HepG2 (cell line): ENCODE measurements at regions not wholly inside any gene's neighbourhood (a gene's known extent, or its start where the extent isn't known, plus 50 kb on each side); places are given as distances from the start of the nearest gene placed in this dataset.

Experiments
- ATAC-seq: fragments of 200-7000 bp; cut with Tn5 transposase; 3 replicates; pipeline ENCODE4 v1.9.1; 2020; ENCODE audit warnings: mild to moderate bottlenecking, moderate library complexity
- BruUV-seq: library from RNA; stranded (reverse); fragments of 400-500 nt; replicated peaks from 2 replicates; lab custom pipeline; 2021; lab: Mats Ljungman, UMichigan
- CTCF ChIA-PET: fragments of 300-600 bp; formaldehyde crosslinking; extraction: SDS; loops from one replicate; lab custom pipeline; 2021; ENCODE audit warnings: low total read pairs, inconsistent platforms, low intra/inter-chr PET ratio; lab: Yijun Ruan, JAX
- POLR2A ChIA-PET: fragments of 350-600 bp; sonication (Branson Sonifier 250); formaldehyde crosslinking; loops from one replicate; lab custom pipeline; 2020; ENCODE audit warnings: antibody characterized with exemption, inconsistent platforms; lab: Yijun Ruan, JAX
- DNase-seq: peaks from one replicate; pipeline ENCODE4 v3.0.0-alpha.2; 2015; ENCODE audit warnings: low spot score
- FAIRE-seq: peaks from 3 replicates; lab custom pipeline; 2011; peaks lifted over from hg19 to GRCh38; lab: Jason Lieb, UNC
- H2AFZ ChIP-seq: one replicate; pipeline ENCODE4 v1.6.1; 2011; ENCODE audit warnings: low read length, inconsistent platforms
- H3K27ac ChIP-seq: fragments of 300-600 bp; 3 replicates; pipeline ENCODE4 v1.8.0; 2011; ENCODE audit warnings: mixed run types, mild to moderate bottlenecking, mixed read lengths, low read length, inconsistent platforms; ENCODE audit not compliant: insufficient read depth; ENCODE audit errors: extremely low read length
- H3K27me3 ChIP-seq, 2 experiments: fragments of 200-600 bp in 1 of 2; 2 replicates in 1 of 2; 3 replicates in 1 of 2; pipeline versions ENCODE4 v1.6.0 to v1.8.0; 2011; ENCODE audit warnings: low read length in 2 of 2, mild to moderate bottlenecking in 2 of 2, moderate library complexity in 2 of 2, inconsistent platforms in 1 of 2; ENCODE audit not compliant: insufficient read depth in 2 of 2, control insufficient read depth in 1 of 2
- H3K36me3 ChIP-seq, 2 experiments: fragments of 200-600 bp in 1 of 2; replicated peaks in 1 of 2; 2 replicates in 1 of 2; 3 replicates in 1 of 2; pipeline versions ENCODE4 v1.5.1 to v1.8.0; 2011; ENCODE audit warnings: low read length in 2 of 2, inconsistent platforms in 1 of 2; ENCODE audit not compliant: insufficient read depth in 2 of 2, control insufficient read depth in 1 of 2
- H3K4me1 ChIP-seq: 2 replicates; pipeline ENCODE4 v1.5.1; 2012; ENCODE audit warnings: low read length, inconsistent platforms; ENCODE audit not compliant: insufficient read depth
- H3K4me2 ChIP-seq: 2 replicates; pipeline ENCODE4 v1.6.0; 2011; ENCODE audit warnings: low read depth, low read length, inconsistent platforms
- H3K4me3 ChIP-seq, 3 experiments: fragments of 200-600 bp in 1 of 3; sonication (generic), shearing (Covaris generic) in 1 of 3; replicated peaks in 1 of 3; 2 replicates each; pipeline ENCODE4 v1.5.1; 2011 to 2016; ENCODE audit warnings: low read length in 3 of 3, inconsistent platforms in 2 of 3, low read depth in 2 of 3, mild to moderate bottlenecking in 2 of 3, control low read depth in 1 of 3, mixed read lengths in 1 of 3; ENCODE audit not compliant: insufficient read depth in 1 of 3
- H3K79me2 ChIP-seq: one replicate; pipeline ENCODE4 v1.6.1; 2011; ENCODE audit warnings: low read length, inconsistent platforms; ENCODE audit not compliant: insufficient read depth
- H3K9ac ChIP-seq: 2 replicates; pipeline ENCODE4 v1.6.0; 2011; ENCODE audit warnings: mild to moderate bottlenecking, low read depth, low read length, inconsistent platforms; ENCODE audit not compliant: insufficient read depth
- H3K9me3 ChIP-seq: 2 replicates; pipeline ENCODE4 v1.5.1; 2012; ENCODE audit warnings: mild to moderate bottlenecking, low read length
- H4K20me1 ChIP-seq: 2 replicates; pipeline ENCODE4 v1.6.0; 2011; ENCODE audit warnings: inconsistent platforms, mild to moderate bottlenecking, low read length, moderate library complexity; ENCODE audit not compliant: insufficient read depth
- CBX1 ChIP-seq: IDR thresholded peaks from one replicate; pipeline ENCODE4 v1.6.1; 2016; ENCODE audit warnings: antibody characterized with exemption, low read depth
- CEBPB ChIP-seq: IDR thresholded peaks from 2 replicates; pipeline ENCODE4 v1.6.1; 2011; ENCODE audit warnings: low read depth, low read length, improper control_type of control experiment, borderline replicate concordance
- FOXK2 ChIP-seq: fragments of 450-650 bp; IDR thresholded peaks from 2 replicates; pipeline ENCODE4 v1.6.1; 2016
- MXI1 ChIP-seq: IDR thresholded peaks from 3 replicates; pipeline ENCODE4 v1.6.1; 2012; ENCODE audit warnings: low read depth, low read length, inconsistent platforms, borderline replicate concordance
- WGBS: methylation state at CpG from one replicate; pipeline ENCODE4 v1.1.6; 2017; ENCODE audit warnings: low lambda C conversion rate; 5-methylcytosine and 5-hydroxymethylcytosine counted together
- in situ Hi-C: cut with HindIII; loops from 2 replicates; pipeline ENCODE4 v1.10.0; 2017; ENCODE audit warnings: low pct_unique_long_range_greater_than_20kb; ENCODE audit not compliant: extremely low pct_ligation_motif_present
- intact Hi-C: fragments of 100-400 bp; cut with micrococcal nuclease; formaldehyde crosslinking; loops from one replicate; pipeline ENCODE4 v1.10.0; 2022; ENCODE audit not compliant: unreplicated experiment
- TF ChIP-seq, protein P1 (sequence below): sonication (generic); formaldehyde crosslinking; IDR thresholded peaks from 2 replicates; pipeline ENCODE4 v1.4.0; 2020; ENCODE audit warnings: mild to moderate bottlenecking, missing genetic modification reagents

DNA sequence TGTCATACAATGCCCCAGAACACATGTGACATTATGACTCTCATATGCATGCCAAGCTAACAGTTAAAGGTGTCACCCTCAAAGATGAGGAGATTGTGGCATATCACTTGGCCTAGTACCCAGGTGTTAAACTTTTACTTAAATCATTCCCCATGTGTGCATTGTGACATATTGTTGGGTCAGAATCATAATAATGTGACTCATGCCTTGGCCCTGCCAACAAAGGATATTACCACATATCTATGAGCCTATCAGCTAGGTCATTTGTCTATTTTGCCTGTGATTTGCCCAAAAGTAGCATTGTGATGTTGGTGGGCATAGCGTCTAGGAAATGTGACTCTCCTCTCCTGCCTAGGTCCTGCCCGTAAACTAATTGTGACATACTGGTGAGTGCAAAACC is 1147.1 kb upstream of the AMELY start (continued):
- TF ChIP-seq, protein P1, sequence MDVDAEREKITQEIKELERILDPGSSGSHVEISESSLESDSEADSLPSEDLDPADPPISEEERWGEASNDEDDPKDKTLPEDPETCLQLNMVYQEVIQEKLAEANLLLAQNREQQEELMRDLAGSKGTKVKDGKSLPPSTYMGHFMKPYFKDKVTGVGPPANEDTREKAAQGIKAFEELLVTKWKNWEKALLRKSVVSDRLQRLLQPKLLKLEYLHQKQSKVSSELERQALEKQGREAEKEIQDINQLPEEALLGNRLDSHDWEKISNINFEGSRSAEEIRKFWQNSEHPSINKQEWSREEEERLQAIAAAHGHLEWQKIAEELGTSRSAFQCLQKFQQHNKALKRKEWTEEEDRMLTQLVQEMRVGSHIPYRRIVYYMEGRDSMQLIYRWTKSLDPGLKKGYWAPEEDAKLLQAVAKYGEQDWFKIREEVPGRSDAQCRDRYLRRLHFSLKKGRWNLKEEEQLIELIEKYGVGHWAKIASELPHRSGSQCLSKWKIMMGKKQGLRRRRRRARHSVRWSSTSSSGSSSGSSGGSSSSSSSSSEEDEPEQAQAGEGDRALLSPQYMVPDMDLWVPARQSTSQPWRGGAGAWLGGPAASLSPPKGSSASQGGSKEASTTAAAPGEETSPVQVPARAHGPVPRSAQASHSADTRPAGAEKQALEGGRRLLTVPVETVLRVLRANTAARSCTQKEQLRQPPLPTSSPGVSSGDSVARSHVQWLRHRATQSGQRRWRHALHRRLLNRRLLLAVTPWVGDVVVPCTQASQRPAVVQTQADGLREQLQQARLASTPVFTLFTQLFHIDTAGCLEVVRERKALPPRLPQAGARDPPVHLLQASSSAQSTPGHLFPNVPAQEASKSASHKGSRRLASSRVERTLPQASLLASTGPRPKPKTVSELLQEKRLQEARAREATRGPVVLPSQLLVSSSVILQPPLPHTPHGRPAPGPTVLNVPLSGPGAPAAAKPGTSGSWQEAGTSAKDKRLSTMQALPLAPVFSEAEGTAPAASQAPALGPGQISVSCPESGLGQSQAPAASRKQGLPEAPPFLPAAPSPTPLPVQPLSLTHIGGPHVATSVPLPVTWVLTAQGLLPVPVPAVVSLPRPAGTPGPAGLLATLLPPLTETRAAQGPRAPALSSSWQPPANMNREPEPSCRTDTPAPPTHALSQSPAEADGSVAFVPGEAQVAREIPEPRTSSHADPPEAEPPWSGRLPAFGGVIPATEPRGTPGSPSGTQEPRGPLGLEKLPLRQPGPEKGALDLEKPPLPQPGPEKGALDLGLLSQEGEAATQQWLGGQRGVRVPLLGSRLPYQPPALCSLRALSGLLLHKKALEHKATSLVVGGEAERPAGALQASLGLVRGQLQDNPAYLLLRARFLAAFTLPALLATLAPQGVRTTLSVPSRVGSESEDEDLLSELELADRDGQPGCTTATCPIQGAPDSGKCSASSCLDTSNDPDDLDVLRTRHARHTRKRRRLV (CRISPR knock-in tag): no peak

DNA sequence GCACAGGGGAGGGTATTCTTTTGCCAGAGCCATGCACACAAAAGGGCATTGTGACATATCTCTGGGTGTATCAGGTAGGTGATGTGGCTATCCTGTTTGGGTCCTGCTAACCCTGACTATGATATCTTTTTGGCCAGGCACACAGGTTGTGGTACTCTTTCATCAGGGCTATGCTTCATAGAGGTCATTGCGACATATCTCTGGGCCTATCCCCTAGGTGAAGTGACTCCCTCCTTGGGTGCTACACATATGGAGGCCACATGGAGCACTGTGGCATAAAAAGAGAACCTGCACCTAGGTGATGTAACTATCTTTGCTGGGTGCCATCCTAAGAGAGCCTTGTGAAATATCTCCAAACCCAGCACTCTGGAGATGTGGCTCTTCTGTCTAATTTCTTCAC is 1139.8 kb upstream of the AMELY start:
- CTCF ChIA-PET: no interaction called here
- Histone ChIP-seq H3K4me3 (no peak overlapping the region), H3K9ac (no peak overlapping the region), H3K4me1 (no peaks in the 10 kb centered on the region), H3K4me2 (no peak overlapping the region), H4K20me1 (no peaks in the 10 kb centered on the region)
- ATAC-seq (no peak), DNase-seq (no peak), FAIRE-seq (no peak)
- in situ Hi-C loops: no loop called here
- TF ChIP-seq CBX1 (no peak), FOXK2 (no peak), CEBPB (0 out of 2 replicates have a peak, but pooled peaks have one; percentile 2), MXI1 (no peak)
- TF ChIP-seq, all 625 proteins: peak for 1
- no peak overlapping the region for H2AFZ ChIP-seq
- H3K36me3 ChIP-seq: no peaks in the 10 kb centered on the region
- POLR2A ChIA-PET: no interaction called here
- intact Hi-C loops: no loop called here
- no CpG with 5 or more reads among the region's 1 CpG for WGBS
- no peaks in the 10 kb centered on the region for H3K27me3 ChIP-seq
- peaks cover 9% of the 10 kb centered on the region; the same call in 1 of the 2 replicates for H3K9me3 ChIP-seq
- H3K27ac ChIP-seq: no peak overlapping the region
- no TSS peak for BruUV-seq
- H3K79me2 ChIP-seq: no peaks in the 10 kb centered on the region
